NK-92 treated with Interleukin-12 subunit alpha and Interleukin-12 subunit beta, amount 100 ng/mL, for 24 hours (cell line): ENCODE measurements at regions not wholly inside any gene's neighbourhood (a gene's known extent, or its start where the extent isn't known, plus 50 kb on each side); places are given as distances from the start of the nearest gene placed in this dataset.

Experiments
- DNase-seq: peaks from one replicate; lab custom pipeline; 2025; lab: John Stamatoyannopoulos, UW

DNA sequence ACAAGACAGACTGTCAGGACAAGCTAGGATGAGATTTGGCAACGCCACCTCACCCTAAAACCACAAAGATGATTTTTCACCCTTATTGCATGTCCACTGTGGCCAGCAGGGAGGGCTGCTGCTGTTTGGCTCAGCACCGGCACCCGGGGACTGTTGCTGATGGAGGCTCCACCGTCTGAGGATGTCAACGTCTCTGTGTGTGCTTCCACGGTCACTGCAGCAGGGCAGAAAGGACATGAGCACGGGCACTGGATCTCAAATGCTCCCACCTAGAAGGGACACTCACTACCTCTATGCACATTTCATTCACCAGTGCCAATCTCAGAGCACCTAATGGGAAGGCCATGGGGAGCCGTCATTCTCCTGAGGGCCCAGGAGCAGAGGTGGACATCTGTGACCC, 599.6 kb downstream of the PTPRU start:
- no peak for DNase-seq

DNA sequence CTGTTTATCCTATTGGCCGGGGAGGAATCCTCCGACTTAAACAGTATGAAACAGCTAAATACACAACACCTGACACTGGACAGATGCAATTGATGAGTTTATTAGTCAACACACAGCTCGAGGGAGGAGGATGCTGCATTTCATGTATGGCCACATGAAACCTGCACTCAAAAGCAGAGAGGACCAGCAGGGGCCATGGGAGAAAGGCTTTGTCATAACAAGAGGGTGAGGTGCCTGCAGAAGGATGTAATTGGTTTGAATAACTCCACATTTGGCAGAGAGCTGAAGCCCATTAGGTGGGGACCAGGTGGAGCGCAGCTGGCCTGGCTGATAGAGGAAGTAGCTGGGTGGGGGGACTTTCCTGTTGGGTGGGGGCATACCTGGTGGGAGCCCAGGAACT, 599.1 kb downstream of the PTPRU start:
- DNase-seq, result no peak

- DNase-seq, result no peak
Measured at GRCh38 chr1:29833581-29833980, 597.3 kb downstream of the PTPRU start.

DNA sequence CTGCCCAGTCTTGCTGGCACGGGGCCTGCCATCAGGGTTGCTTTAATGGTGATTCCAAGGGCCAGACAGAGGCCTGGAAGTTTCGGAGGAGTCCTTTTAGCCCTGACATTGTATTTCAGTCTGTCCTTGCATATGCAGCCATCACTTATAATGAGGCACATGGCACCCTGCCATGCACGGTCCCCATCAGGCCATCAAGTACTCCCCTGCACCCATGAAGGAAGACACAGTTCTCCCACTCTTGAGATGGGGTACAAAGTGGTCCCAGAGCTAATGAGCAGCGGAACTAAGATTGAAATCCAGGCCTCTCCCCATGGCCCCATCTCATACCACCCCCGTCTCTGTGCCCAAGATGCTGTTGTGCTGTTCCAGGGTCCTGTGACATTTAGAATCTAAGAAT, 596.6 kb downstream of the PTPRU start:
- no peak for DNase-seq

DNA sequence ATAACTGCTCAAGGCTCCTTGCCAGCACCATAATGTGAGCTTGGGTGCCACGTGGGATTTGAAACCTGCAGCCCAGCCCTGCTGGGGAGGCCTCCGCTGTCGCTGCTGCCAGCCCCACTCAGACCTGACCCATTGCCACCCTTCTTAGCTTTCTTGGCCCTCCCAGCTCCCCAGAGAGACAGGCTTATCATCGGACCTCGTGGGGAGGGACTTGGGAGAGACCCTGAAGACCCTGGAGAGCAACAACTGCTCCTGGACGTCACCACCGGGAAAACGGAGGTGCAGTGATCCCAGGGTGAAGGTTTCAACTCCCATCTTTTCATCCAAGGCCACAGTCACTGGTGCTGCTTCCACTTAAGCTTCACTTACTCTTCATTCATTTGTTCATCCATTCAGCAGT, 596.1 kb downstream of the PTPRU start:
- no peak for DNase-seq

DNA sequence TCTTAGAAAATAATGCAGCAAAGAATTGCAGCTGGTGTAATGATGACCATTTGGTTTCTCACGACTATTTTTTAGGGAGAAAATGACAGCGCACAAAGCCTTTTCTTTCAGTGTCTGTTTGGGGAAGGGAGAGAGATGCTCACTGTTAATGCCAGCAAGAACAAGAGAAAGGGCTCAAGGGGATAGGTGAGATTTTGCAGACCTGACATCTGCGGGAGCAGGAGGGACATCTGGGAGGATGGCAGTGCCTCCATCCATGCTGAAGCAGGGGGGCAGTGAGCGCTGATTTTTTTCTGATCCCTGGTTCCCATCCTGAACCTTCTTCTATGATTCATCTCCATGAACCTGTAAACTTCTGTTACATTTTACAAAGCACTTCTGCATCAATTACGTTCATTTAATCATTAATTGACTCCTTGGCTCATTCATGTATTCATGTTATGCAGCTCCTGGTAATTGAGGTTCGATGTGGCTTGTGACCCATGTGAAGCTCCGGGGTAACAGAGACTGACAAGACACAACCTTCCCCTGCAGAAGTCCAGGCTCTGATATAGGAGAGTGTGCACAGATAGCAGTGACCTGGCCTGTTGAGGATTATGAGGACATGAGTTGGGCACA, 595.3 kb downstream of the PTPRU start:
- DNase-seq, result no peak

GRCh38 chr1:29830916-29831315, 594.6 kb downstream of the PTPRU start:
- no peak for DNase-seq

DNA sequence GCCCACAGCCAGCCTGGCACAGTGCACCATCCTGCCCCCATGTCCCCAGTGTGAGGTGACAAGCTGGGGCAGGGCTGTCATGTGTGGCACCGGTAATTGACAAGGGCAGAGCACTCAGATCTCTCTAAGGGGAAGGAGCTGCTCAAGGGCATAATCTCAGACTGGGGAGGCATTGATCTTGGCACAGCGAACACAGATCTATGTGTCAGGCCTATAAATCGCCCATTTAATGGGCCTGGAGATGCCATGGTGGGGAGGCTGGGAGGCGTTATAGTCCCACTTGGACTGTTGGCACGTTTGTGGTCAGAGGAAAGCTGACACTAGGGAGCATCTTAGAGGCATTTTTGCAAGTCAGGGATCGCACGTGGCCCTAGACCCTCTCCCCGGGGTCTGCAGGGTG, 594.1 kb downstream of the PTPRU start:
- DNase-seq, result no peak

- DNase-seq, result no peak
Measured at GRCh38 chr1:29829448-29830344, 593.4 kb downstream of the PTPRU start.

DNA sequence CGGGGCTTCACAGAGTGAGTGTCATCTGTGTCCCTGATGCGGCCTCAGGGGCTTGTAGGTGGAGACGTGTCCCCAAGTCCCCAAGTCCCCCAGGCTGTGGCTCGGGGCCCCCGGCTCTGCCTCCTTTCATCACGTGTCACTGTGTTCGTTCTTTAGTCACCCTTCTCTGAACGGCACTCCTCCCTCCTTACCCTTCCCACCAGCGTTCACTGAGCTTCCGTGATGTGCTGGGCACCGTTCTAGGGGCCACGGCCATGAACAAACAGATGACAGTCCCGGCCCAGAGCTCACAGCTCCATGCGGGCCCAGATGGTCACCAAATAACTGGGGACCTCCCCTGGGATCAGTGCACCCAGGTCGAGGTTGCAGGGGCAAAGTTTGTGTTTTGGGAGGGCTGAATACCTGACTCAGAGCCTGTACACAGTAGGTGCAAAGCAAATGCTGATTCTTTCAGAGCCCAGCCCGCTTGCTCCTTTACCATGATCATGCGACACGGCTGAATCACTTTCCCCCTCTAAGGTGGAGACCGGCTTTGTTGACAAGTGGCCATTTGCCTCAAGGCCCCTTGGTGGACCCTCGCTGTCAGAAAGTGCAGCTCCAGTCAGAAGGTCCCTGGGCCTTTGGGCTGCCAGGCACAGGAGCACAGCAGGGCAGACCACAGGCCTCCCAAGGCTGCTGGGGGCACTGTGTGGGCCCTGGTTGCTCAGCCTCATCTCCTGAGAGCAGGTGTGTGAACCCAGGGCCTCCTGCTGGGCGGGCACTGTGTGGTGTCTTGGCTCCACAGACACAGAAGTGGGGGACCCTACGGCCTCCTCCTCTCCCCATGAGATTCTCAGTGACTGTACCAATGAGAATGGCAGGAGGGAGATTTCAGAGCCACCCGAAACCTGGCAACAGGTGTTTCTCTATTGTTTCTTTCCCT, 592.5 kb downstream of the PTPRU start:
- no peak for DNase-seq

DNA sequence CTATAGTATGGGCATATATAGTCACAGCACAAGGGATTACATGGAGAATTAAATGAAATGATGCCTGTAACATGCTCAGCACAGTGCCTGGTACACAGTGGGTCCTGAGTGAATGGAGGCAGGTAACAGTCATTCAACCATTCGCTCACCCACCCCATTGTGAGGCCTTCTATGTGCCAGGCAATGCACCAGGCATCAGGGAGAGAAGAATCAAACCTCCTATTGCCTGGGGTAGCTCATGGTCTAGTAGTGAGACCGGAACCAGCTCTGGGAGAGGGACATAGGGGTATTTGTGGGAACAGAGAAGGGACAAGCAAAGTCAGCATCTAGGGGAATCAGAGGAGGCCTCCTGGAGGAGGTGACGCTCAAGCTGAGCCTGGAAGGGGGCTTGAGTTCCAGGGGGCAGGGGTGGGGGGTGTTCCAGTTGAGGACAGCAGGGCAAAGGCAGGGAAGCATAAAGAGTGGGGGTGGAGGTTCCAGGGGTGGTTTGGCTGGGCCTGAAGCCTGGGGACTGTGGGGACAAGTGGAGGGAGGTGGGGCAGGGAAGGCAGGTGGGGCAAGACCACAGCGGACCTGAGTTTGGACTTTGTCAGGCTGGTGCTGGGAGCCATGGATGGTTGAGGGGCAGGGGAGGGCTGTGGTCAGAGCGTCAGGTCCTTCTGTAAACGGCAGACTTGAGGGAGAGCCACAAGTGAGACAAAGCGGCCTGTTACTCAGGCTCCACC, 591.6 kb downstream of the PTPRU start:
- DNase-seq, result no peak

DNA sequence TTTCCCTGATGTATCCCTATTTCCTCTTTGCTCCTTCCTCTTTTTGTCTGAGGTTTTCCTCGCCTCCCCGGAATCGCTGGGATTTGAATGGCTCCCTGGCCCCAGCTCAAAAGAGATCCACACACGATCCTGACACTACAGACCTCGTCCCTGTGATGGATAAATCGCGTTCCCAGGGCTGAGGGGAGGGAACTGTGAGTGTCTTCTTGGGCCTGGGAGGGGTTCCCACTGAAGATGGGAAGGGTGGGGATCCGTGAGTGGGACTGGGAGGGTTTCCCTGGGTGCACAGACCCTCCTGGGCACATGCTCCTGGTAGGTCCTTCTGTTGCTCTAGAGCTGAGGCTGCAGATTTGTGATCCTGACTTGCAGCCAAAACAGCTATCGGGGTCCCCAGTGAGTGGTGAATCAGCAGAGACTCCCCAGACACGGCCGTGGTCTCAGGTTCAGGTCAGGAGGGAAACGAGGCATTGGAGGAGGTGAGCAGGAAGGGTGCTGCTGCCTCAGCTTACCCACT, 591.0 kb downstream of the PTPRU start:
- DNase-seq, result no peak

DNA sequence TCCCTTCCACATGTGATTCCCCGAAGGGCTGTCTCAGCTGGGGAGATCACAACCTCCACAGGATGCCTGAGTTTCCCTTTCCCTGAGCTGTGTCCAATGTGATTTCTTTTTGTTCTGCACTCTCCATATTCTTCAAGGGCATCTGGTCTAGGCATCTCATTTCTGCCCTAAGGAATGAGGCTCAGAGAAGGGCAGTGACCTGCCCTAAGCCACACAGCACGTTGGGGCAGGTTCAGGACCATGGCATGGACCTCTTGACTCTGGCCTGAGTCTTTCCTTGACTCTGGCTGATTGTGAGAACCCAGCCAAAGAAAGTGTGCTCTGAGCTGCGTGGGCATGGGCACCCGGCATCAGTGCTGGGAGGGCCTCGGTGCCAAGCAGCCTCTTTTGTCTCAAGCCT, 590.3 kb downstream of the PTPRU start:
- no peak for DNase-seq

DNA sequence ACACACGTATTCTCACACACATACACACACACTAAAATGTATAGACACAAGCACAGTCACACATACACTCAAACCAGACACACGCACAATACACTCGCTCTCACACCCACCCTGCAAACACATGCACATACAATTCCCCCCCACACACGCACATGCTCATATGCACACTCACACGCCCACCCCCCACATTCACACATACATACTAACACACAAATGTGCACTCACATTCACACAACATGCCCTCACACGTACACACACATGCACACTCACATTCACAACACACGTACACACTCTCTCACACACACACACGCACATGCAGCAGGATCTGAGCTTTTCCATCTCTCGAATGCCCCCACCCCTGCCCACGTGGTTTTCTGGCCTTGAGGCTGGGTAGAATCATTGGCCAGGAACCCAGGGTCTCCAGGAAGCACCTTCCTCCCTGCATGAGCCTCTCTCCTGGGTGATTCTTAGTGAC, 589.7 kb downstream of the PTPRU start:
- no peak for DNase-seq

DNA sequence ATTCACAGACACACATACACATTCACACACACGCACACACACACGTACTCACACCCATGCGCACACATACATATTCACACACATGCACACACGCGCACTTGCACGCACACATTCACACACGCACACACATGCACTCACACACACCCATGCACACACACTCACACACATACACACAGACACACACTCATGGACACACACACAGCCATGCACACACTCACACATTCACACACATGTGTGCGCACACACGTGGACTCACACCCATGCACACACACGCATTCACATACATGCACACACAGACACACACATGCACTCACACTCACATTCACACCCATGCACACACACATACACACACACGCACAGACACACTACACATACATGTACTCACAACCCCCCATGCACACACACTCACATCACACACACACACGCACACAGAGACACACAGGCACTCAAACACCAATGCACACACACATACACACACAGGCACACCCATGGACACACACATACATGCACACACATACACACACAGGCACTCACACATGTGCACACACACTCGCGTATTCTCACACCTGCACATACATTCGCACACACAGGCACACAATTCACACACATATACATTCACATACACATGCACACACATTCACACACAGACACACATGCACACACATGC, 589.1 kb downstream of the PTPRU start:
- DNase-seq, result no peak

GRCh38 chr1:29824511-29825273, 588.4 kb downstream of the PTPRU start:
- DNase-seq, result no peak

DNA sequence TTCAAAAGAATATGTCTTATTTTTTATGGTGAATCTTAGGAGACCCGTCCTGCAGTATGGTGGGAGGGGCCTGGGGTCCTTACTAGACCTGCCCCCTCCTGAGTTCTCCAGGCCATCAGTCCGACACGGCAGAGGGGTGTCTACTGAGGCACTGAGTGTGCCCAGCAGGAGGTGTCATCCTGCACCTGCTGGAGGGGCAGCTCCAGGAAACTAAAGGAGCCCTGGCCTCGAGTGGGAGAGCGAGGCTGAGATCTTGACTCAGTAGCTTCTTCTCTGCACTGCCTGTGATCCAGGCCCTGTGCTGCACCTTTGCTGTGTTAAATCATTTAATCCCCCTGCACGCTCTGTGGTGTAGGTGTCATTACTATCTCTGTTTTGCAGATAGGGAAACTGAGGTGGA, 587.7 kb downstream of the PTPRU start:
- DNase-seq, result no peak

DNA sequence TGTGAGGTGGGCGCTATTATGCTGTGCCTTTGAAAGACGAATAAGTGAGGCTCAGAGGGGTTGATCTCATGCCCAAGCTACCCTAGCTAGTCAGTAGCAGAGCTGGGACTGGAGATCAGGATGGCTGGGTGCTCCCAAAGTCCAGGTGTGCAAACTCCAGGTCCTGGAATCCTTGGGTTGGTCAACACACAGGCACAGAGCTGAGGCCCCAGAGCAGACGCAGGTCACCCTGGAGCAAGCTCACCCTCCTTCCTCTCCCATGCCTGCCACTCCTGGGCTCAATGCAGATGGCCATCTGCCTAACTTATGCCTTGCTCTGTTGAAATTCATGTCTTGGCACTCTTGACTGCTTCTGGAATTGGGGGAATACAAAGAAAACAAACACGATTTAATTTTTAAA, 587.2 kb downstream of the PTPRU start:
- DNase-seq, result no peak

DNA sequence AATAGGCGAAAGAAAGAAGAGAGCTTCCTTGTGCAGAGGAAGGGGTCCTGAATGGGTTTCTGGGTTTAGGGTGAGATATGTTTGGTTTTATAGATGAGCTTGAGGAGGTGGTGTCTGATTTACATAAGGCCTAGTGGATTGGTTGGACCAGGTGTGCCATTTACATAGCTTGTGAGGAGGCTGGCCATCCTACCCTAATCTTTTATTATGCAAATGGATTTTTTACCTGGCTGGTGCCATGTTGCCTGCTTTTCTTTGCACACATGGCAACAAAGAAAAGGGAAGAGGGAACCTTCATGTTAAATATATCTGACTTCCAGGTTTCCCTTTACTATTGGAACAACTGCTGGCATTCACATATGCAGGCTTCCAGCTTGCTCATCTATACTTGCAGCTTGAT, 585.3 kb downstream of the PTPRU start:
- DNase-seq, result no peak

- no peak for DNase-seq
Measured at GRCh38 chr1:29820401-29820800, 584.1 kb downstream of the PTPRU start.
